GM13976 (cell line): ENCODE measurements at regions not wholly inside any gene's neighbourhood (a gene's known extent, or its start where the extent isn't known, plus 50 kb on each side); places are given as distances from the start of the nearest gene placed in this dataset.

Experiments used
- DNase-seq: peaks from one replicate; pipeline ENCODE4 v3.0.0; 2012; ENCODE audit warnings: low spot score
- in situ Hi-C: fragments of 300-500 bp; cut with MboI; formaldehyde crosslinking; loops from one replicate; pipeline ENCODE4 v1.12.0; 2022; ENCODE audit warnings: low sequenced_read_pairs, mixed read lengths, inconsistent platforms; ENCODE audit not compliant: unreplicated experiment
- TF ChIP-seq, protein P1 (sequence below): IDR thresholded peaks from 2 replicates; pipeline ENCODE4 v1.5.1; 2012; ENCODE audit warnings: borderline replicate concordance, mild to moderate bottlenecking; ENCODE audit not compliant: insufficient read depth; ENCODE audit errors: extremely low read depth, missing control alignments, control extremely low read depth

- TF ChIP-seq, protein P1, sequence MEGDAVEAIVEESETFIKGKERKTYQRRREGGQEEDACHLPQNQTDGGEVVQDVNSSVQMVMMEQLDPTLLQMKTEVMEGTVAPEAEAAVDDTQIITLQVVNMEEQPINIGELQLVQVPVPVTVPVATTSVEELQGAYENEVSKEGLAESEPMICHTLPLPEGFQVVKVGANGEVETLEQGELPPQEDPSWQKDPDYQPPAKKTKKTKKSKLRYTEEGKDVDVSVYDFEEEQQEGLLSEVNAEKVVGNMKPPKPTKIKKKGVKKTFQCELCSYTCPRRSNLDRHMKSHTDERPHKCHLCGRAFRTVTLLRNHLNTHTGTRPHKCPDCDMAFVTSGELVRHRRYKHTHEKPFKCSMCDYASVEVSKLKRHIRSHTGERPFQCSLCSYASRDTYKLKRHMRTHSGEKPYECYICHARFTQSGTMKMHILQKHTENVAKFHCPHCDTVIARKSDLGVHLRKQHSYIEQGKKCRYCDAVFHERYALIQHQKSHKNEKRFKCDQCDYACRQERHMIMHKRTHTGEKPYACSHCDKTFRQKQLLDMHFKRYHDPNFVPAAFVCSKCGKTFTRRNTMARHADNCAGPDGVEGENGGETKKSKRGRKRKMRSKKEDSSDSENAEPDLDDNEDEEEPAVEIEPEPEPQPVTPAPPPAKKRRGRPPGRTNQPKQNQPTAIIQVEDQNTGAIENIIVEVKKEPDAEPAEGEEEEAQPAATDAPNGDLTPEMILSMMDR, result no peak
- in situ Hi-C loops, result no loop called here
- DNase-seq, result no peak
These were observed 83.9 kb upstream of the ASCC3 start for GRCh38 chr6:100965067-100965466.

DNA sequence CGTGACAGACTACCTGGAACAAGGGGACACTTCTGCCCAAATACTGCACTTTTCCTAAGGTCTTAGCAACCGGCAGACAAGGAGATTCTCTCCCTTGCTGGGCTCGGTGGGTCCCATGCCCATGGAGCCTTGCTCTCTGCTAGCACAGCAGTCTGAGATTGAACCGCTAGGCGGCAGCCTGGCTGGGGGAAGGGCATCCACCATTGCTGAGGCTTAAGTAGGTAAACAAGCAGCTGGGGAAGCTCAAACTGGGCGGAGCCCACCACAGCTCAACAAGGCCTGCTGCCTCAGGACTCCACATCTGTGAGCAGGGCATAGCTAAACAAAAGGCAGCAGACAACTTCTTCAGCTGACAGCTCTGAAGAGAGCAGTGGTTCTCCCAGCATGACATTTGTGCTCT, 87.8 kb upstream of the ASCC3 start:
- TF ChIP-seq, protein P1, result no peak
- no peak for DNase-seq
- in situ Hi-C loops, result no loop called here

GRCh38 chr6:100979267-100979666, 98.1 kb upstream of the ASCC3 start:
- DNase-seq, result no peak
- in situ Hi-C loops, result no loop called here
- TF ChIP-seq, protein P1, result no peak

DNA sequence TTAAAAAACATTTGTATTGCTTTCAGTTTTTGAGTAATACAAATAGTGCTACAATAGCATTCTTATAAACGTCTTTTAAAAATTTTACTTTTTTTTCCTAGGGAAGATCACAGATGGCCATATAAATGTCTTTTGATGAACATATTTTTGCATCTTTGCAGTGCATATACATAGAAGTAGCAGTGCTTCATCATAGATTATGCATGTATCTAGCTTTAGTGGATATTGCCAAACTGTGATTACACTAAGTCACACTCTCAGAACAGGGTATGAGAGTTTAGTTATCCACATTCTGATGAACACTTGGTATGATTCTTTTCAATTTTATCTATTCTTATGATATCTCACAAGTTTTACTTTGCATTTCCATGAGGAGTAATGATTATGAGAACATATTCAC, 99.8 kb upstream of the ASCC3 start:
- in situ Hi-C loops, result no loop called here
- TF ChIP-seq, protein P1, result no peak
- DNase-seq, result no peak

GRCh38 chr6:100986921-100987320, 105.8 kb upstream of the ASCC3 start:
- no peak for DNase-seq
- in situ Hi-C loops, result no loop called here
- TF ChIP-seq, protein P1, result no peak

- no peak for DNase-seq
- TF ChIP-seq, protein P1, result no peak
- in situ Hi-C loops, result no loop called here
These were observed 106.4 kb upstream of the ASCC3 start for GRCh38 chr6:100987556-100987955.
